DOHH2 (cell line): ENCODE measurements at regions not wholly inside any gene's neighbourhood (a gene's known extent, or its start where the extent isn't known, plus 50 kb on each side); places are given as distances from the start of the nearest gene placed in this dataset.

Experiments
- EZH2phosphoT487 ChIP-seq: fragments of 200-600 bp; sonication (generic); IDR thresholded peaks from 2 replicates; pipeline ENCODE4 v1.6.1; 2017; ENCODE audit warnings: borderline replicate concordance, mild to moderate bottlenecking, antibody characterized with exemption, low read length, moderate library complexity, mixed read lengths
- TF ChIP-seq, protein P1 (sequence below): fragments of 200-600 bp; sonication (generic); IDR thresholded peaks from one replicate; pipeline ENCODE4 v1.5.1; 2014; ENCODE audit warnings: antibody characterized with exemption, mild to moderate bottlenecking, low read depth, low read length; ENCODE audit not compliant: poor library complexity, severe bottlenecking

DNA sequence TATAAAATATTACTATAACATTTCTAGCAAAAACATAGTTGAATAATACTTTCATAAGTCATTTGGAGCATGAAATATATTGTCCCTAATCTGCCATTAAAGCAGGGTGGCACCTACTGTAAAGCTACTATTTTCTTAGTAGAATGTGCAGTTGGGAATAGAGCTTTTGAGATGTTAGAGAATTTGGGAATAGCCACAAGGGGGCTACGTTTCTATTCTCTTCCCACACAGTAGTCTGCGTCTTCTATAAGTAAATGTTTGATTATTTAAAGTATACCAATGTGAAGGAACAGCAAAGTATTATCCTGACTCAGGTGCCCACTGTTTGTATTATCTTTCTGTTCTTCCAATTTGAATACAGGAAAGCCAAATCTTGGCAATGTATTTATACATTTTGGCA, 323.2 kb upstream of the GIMD1 start:
- TF ChIP-seq, protein P1, sequence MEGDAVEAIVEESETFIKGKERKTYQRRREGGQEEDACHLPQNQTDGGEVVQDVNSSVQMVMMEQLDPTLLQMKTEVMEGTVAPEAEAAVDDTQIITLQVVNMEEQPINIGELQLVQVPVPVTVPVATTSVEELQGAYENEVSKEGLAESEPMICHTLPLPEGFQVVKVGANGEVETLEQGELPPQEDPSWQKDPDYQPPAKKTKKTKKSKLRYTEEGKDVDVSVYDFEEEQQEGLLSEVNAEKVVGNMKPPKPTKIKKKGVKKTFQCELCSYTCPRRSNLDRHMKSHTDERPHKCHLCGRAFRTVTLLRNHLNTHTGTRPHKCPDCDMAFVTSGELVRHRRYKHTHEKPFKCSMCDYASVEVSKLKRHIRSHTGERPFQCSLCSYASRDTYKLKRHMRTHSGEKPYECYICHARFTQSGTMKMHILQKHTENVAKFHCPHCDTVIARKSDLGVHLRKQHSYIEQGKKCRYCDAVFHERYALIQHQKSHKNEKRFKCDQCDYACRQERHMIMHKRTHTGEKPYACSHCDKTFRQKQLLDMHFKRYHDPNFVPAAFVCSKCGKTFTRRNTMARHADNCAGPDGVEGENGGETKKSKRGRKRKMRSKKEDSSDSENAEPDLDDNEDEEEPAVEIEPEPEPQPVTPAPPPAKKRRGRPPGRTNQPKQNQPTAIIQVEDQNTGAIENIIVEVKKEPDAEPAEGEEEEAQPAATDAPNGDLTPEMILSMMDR, result no peak
- TF ChIP-seq EZH2phosphoT487, result no peak
